ENCODE measurements at regions not wholly inside any gene's neighbourhood (a gene's known extent, or its start where the extent isn't known, plus 50 kb on each side); places are given as distances from the start of the nearest gene placed in this dataset.

DNA sequence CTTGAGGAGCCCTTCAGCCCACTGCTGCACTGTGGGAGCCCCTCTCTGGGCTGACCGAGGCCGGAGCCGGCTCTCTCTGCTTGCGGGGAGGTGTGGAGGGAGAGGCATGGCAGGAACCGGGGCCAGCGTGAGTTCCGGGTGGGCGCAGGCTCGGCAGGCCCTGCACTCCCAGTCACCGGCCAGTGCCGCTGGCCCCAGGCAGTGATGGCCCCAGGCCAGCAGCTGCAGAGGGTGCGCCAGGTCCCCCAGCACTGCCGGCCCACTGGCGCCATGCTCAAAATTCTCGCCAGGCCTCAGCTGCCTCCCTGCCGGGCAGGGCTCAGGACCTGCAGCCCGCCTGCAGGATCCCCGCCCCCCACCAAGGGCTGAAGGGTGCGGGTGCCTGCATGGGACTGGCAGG, 128.4 kb upstream of the STARD3NL start:
- TF ChIP-seq, protein P1, sequence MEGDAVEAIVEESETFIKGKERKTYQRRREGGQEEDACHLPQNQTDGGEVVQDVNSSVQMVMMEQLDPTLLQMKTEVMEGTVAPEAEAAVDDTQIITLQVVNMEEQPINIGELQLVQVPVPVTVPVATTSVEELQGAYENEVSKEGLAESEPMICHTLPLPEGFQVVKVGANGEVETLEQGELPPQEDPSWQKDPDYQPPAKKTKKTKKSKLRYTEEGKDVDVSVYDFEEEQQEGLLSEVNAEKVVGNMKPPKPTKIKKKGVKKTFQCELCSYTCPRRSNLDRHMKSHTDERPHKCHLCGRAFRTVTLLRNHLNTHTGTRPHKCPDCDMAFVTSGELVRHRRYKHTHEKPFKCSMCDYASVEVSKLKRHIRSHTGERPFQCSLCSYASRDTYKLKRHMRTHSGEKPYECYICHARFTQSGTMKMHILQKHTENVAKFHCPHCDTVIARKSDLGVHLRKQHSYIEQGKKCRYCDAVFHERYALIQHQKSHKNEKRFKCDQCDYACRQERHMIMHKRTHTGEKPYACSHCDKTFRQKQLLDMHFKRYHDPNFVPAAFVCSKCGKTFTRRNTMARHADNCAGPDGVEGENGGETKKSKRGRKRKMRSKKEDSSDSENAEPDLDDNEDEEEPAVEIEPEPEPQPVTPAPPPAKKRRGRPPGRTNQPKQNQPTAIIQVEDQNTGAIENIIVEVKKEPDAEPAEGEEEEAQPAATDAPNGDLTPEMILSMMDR (IDR thresholded peaks at IDR 0.05) = no peak
- TF ChIP-seq POLR2AphosphoS5 (IDR thresholded peaks at IDR 0.05) = no peak

Data from esophagus muscularis mucosa (tissue), 3 donors.